HG02623 (cell line): ENCODE measurements at regions not wholly inside any gene's neighbourhood (a gene's known extent, or its start where the extent isn't known, plus 50 kb on each side); places are given as distances from the start of the nearest gene placed in this dataset.
"Not testable (repeated sequence)": the region's sequence is repeated elsewhere in the genome, so short reads cannot be mapped to it uniquely, and the experiment has no call there.

Experiments used
- ATAC-seq: cut with Tn5 transposase; IDR thresholded peaks from one replicate; pipeline ENCODE4 v1.9.1; 2021; ENCODE audit warnings: moderate library complexity; ENCODE audit not compliant: unreplicated experiment

GRCh38 chr1:83520797-83521196 is 478.1 kb downstream of the TTLL7 start:
- ATAC-seq, result no peak

- no peak for ATAC-seq
Observed at GRCh38 chr1:83516369-83516768, 482.6 kb downstream of the TTLL7 start.

GRCh38 chr1:83515578-83516154 is 483.3 kb downstream of the TTLL7 start:
- no peak for ATAC-seq

DNA sequence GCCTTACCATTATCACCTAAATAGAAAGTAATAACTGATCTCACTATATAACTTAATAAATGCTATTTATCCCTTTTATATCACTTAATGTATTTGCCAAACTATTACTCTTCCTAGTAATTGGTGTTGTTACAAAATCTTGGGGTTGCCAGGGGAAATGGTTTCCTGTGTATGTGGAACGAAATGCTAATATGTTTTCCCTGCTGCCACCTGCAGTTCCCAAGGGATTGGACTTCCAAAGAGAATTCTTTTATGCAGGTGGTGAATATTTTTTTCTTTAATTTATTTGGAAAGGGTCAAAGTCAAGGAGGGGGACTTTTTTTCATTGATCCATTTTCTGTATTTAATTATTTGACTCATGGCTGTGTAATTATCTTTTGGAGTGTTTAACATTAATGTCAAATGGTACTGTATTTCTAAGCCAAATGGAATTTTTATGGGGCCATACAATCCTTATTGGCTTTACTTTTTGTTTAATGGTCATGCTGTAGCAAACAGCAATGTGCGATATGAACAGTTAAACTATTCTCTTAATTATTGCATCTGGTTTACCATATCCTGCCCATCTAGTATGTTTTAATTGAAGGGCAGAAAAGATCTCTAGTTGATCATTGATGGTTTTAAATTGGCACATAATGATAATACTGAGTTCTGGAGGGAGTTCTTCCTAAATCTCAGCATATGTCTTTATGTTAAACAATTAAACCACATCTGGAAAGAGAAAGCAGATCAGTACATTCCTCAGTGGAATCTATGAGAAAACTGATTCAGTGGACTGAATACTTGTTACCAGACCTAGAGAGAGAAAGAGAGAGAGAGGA is 486.3 kb downstream of the TTLL7 start:
- ATAC-seq, result no peak

- no peak for ATAC-seq
Observed at GRCh38 chr1:83511146-83511726, 487.7 kb downstream of the TTLL7 start.

DNA sequence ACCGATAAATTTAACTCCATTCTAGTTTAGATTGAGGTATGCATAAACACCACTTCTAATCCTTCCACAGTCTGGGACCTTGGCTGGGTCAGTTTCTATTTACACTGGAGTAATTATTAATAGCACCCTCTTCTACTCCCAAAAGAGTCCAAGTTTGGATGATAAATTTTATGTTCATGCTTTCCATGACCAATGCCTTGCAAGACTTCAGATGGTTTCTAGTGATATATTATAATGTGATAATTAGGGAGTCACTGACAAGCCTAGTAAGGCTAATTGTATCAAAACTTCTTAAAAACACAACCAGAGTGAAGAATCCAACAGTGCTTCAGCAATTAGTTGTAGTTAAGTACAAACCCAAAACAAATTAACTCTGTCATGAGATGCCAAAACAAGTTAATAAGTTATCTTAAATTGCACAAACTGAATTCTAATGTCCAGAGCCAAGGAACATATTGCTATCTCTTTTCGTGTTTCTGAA is 489.6 kb downstream of the TTLL7 start:
- no peak for ATAC-seq

GRCh38 chr1:83508485-83509151 is 490.3 kb downstream of the TTLL7 start:
- ATAC-seq, result peak; percentile 98

DNA sequence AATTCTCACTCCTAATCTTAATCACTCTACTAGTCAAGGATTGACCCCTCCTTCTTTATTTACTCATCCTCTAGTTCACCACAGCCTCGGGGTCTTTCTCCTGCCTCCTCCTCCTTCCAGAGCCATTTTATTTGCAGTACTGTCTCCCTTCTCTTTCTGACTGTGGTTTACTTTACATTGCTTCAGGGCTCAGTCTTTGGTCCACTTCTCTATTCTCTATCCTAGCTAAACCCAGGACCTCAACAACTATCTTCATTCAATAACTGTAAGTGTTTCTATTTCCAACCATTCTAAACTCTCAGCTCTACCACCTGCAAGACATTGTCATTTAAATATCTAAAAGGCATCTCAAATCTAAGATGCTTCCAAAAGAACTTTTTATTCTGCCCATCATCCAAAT is 493.8 kb downstream of the TTLL7 start:
- no peak for ATAC-seq

DNA sequence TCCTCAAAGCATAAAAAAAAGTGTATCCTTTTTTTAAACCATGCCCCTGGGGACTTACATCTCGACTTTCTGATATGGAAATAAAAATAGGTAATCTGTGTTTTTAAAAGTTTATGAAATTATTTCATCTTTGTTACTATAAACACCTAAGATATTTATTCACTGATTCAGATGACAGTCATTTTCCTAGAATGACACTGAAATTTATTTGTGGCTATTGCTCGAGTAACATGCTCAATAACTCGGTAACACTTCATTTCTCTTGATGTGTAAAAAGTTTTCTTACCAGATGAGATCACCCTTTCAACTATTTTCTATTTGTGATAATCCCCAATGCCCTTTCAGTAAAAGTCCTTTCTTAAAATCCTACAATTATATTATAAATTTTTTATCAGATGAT is 495.8 kb downstream of the TTLL7 start:
- no peak for ATAC-seq

GRCh38 chr1:83500987-83501591 is 497.8 kb downstream of the TTLL7 start:
- peak; percentile 86 for ATAC-seq

- ATAC-seq, result no peak
Observed at GRCh38 chr1:83500531-83500930, 498.4 kb downstream of the TTLL7 start.

GRCh38 chr1:83499998-83500397 is 498.9 kb downstream of the TTLL7 start:
- ATAC-seq, result peak; percentile 55

GRCh38 chr1:83497563-83497962 is 501.4 kb downstream of the TTLL7 start:
- no peak for ATAC-seq

- no peak for ATAC-seq
Observed at GRCh38 chr1:83495560-83495959, 503.4 kb downstream of the TTLL7 start.

- ATAC-seq, result no peak
Observed at GRCh38 chr1:83493633-83494032, 505.3 kb downstream of the TTLL7 start.

GRCh38 chr1:83491930-83492329 is 507.0 kb downstream of the TTLL7 start:
- no peak for ATAC-seq

GRCh38 chr1:83490988-83491387 is 507.9 kb downstream of the TTLL7 start:
- no peak for ATAC-seq

GRCh38 chr1:83488105-83488504 is 510.8 kb downstream of the TTLL7 start:
- peak; percentile 85 for ATAC-seq

DNA sequence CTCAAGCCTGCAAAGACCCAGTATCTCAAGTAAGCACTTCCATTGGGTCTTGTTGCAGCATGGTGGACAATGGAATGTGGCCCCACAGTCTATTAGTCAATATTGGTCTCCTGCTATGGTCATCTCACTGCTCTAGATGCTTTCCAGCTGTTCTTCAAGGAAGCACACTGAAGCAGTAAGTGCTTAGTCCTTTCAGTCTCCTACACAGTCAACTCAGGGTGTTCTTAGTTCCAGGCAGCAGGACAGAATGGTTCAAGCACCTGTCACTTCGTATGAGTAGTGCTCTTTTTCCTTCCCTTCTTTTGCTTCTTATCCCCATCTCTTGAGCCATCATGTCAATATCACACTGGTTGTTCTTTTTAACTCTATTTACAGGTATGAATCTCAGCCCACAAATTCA is 511.5 kb downstream of the TTLL7 start:
- not testable (repeated sequence) for ATAC-seq

DNA sequence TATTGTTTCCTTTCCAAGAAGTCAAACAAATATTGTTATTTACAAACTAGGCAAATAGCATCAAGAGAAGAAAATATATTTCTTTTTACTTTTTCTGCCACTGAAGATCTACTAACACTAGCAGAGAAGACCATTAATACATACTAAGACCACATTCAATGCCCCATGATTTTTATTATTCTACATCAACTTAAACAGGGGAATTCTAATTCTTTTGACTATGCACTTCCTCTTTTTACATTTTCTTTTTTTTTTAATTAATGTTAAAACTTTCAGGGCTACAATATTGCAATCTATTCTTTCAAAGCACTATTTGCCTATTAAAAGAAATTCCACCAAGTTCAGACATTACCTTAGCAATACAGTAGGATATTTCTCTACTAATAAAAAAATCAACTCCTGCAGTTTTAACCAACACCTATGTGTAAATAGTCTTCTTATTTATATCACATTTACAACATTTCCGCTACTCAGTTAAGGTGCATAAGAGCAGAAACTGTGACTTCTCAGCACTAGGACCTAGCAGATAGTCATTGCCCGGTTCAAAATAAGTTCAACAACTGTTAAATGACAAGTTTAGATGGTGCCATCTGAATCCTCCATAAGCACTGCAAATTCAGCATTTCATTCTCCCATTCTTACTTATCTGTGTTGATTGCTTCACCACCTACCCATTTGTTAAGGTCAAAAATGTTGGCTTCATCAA is 513.5 kb downstream of the TTLL7 start:
- not testable (repeated sequence) for ATAC-seq
